IgD-negative memory B cell (primary cell): ENCODE measurements at regions not wholly inside any gene's neighbourhood (a gene's known extent, or its start where the extent isn't known, plus 50 kb on each side); places are given as distances from the start of the nearest gene placed in this dataset.
A peak's percentile ranks its signal among the peaks of the same experiment; 100 is the strongest.

Source experiments
- H3K27ac Mint-ChIP-seq, 3 donors: one replicate each; pipeline ENCODE4 v1.8.0; 2020 to 2022; ENCODE audit warnings: mild to moderate bottlenecking in 3 of 3, mixed read lengths in 3 of 3, moderate library complexity in 1 of 3
- H3K27me3 Mint-ChIP-seq: one replicate; pipeline ENCODE4 v1.8.0; 2021; ENCODE audit warnings: mixed read lengths
- H3K36me3 Mint-ChIP-seq: one replicate; pipeline ENCODE4 v1.8.0; 2020; ENCODE audit warnings: mild to moderate bottlenecking, mixed read lengths
- H3K4me1 Mint-ChIP-seq, 3 donors: one replicate each; pipeline ENCODE4 v1.8.0; 2020 to 2022; ENCODE audit warnings: mixed read lengths in 3 of 3, mild to moderate bottlenecking in 1 of 3
- H3K4me3 Mint-ChIP-seq, 4 donors: one replicate each; pipeline ENCODE4 v1.8.0; 2020 to 2022; ENCODE audit warnings: mild to moderate bottlenecking in 4 of 4, mixed read lengths in 4 of 4, moderate library complexity in 3 of 4
- H3K9me3 Mint-ChIP-seq, 3 donors: one replicate each; pipeline ENCODE4 v1.8.0; 2020 to 2021; ENCODE audit warnings: mixed read lengths in 3 of 3, mild to moderate bottlenecking in 1 of 3

DNA sequence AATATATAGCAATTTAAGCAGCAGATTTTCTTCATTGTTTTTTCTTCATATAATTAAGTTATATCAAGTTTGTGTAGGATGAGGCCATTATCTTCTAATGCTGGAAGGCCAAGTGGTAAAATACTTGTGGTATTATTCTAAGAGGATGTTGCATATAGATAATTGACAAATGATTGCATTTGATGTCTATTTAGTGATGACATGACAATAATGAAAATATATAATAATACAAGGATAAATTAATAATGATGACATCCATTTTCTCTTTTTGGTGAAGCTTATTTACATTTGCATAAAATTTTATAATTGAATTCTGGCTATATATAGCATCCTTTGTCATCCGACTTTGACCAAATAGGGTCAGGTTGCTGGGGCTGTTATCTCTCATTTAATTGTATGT is 195.4 kb upstream of the KCNJ16 start:
- H3K4me3 Mint-ChIP-seq: no peak overlapping the region
- peaks cover under 1 to 8% (median 3%) of the 10 kb centered on the region in 3 donors for H3K9me3 Mint-ChIP-seq
- no peaks in the 10 kb centered on the region for H3K4me1 Mint-ChIP-seq
- H3K27me3 Mint-ChIP-seq: no peaks in the 10 kb centered on the region
- H3K36me3 Mint-ChIP-seq: no peaks in the 10 kb centered on the region
- no peak overlapping the region for H3K27ac Mint-ChIP-seq

DNA sequence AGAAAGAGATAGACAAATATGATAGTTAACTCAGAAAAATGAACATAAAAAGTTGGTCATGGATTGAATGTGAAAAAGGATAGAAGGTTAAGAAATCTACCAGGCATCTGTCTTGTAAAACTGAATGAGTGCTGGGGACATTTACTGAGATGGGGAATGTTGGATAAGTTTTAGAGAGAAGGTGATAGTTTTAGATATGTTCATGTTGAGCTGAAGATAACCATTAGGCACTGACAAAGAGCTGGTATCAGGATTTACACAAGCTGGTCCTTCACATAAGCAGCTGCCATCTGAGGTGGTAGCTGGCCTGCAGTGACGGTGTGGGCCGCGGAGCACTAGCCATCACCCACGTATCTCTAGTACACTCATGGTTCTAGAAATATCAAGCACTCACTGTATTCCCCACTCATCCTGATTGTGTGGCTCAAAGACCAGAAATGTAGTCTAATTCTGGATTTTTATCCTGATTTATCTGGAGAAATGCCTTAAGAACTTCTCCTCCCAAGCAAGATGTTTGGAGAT is 194.4 kb upstream of the KCNJ16 start:
- H3K4me3 Mint-ChIP-seq: no peak overlapping the region
- H3K9me3 Mint-ChIP-seq: peaks cover 0 to 5% (median 3%) of the 10 kb centered on the region in 3 donors
- no peaks in the 10 kb centered on the region for H3K36me3 Mint-ChIP-seq
- no peaks in the 10 kb centered on the region for H3K4me1 Mint-ChIP-seq
- H3K27ac Mint-ChIP-seq: no peak overlapping the region
- H3K27me3 Mint-ChIP-seq: no peaks in the 10 kb centered on the region

DNA sequence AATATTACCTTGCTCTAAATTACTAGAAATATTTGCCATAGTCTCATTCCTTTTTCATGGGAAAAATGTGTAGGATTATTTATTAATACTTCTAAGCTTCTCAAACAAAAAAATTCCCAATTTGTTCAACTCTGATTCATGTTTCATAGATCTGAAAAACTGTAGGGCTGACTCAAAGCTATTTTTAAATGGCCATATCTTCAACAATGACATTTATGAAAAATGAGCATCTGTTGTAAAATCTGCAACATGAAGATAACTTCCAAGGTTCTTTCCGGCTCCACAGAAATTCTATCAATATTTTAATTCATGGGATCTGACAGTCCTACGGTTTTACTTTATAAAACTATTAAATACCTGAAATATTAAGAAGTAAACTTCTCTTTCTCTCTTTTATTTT is 192.7 kb upstream of the KCNJ16 start:
- Mint-ChIP-seq H3K27ac (no peak overlapping the region), H3K36me3 (no peaks in the 10 kb centered on the region), H3K27me3 (no peaks in the 10 kb centered on the region), H3K4me1 (no peaks in the 10 kb centered on the region), H3K4me3 (no peak overlapping the region), H3K9me3 (peaks cover 0 to 9% (median under 1%) of the 10 kb centered on the region in 3 donors)

DNA sequence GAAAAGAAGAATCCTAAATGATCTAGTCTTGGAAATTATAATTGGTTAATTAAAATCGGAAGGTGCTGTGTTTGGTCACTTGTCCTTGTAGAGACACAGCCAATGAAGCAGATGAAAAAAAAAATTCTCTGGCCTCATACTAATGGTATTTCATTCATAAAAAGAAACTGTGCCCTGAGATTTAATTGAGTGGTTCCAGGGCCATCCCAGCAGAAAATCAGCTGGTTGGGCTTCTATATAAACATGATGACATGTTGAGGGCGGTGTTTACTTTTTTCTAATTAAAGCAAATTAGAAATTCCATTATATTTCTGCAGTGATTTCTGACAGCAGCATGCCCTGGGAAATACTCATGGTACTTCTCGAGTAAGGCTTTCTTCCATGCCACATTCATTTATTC is 191.9 kb upstream of the KCNJ16 start:
- H3K4me1 Mint-ChIP-seq: no peaks in the 10 kb centered on the region
- no peak overlapping the region for H3K4me3 Mint-ChIP-seq
- H3K27me3 Mint-ChIP-seq: no peaks in the 10 kb centered on the region
- H3K27ac Mint-ChIP-seq: no peak overlapping the region
- peaks cover 0 to 7% (median 0%) of the 10 kb centered on the region in 3 donors for H3K9me3 Mint-ChIP-seq
- H3K36me3 Mint-ChIP-seq: no peaks in the 10 kb centered on the region

DNA sequence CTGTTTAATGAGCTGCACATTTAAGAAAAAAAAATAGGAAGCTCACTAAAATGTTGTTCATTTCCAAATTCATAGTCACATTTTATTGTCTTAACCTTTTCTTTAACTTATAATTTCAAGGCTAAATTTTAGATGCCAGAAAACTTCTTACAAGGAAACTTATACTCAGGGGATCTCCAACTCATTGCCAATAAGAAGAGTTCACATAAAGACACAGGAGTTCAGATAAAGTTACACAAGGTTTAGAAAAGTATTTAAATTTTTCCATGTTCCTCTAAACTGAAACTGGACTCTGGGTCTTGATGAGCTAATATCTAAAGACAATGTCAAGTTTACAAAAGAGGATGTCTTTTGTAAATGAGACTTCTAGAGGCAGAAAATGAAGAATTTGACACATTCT is 190.7 kb upstream of the KCNJ16 start:
- Mint-ChIP-seq H3K9me3 (peaks cover 0 to 4% (median 0%) of the 10 kb centered on the region in 3 donors), H3K4me3 (no peak overlapping the region), H3K4me1 (no peaks in the 10 kb centered on the region), H3K36me3 (no peaks in the 10 kb centered on the region), H3K27me3 (no peaks in the 10 kb centered on the region), H3K27ac (no peak overlapping the region)

DNA sequence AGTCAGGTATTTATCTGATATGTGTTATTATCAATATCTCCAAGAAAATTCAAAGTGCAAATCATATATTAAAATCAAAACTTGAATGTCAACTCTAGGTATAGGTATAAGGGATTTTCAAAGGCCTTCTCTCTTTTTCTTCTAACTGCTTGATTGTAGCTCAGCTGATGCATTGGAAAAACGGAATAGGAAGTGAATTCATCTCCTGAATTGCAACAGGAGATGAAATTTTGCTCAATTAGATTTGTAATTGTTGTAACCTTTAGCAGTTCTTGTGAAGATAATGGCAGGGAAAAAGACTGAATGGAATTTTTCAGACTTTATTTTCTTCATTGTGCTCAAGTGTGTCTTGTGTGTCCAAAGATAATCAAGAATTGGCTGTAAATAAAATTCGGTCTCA is 190.2 kb upstream of the KCNJ16 start:
- H3K9me3 Mint-ChIP-seq: peaks cover 0 to 4% (median 0%) of the 10 kb centered on the region in 3 donors
- H3K27me3 Mint-ChIP-seq: no peaks in the 10 kb centered on the region

DNA sequence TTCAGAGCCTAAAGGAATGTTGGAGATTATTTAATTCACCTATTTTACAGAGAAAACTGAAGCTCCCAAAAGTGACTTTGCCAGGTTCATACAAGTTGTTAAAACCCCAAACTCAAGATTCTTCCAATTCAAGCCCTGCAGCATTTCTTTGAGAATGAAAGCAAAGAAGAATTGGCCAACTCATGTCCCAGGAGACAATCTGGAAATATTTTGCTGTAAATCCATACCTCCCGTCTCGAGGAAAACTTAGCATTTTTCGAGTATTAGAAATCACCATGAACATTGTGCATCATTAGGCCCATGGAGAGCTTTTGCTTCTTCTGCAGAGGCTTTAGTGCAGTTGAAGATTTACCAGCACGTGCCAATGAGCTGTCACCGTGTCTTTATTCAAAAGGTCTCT is 176.4 kb upstream of the KCNJ16 start:
- H3K27me3 Mint-ChIP-seq: no peaks in the 10 kb centered on the region
- H3K4me1 Mint-ChIP-seq: no peaks in the 10 kb centered on the region
- peaks cover 0 to 2% (median 2%) of the 10 kb centered on the region in 3 donors for H3K9me3 Mint-ChIP-seq
- no peak overlapping the region for H3K27ac Mint-ChIP-seq
- no peak overlapping the region for H3K4me3 Mint-ChIP-seq
- H3K36me3 Mint-ChIP-seq: no peaks in the 10 kb centered on the region

More for the DNA sequence above, 190.2 kb upstream of the KCNJ16 start:
- no peaks in the 10 kb centered on the region for H3K36me3 Mint-ChIP-seq
- no peak overlapping the region for H3K4me3 Mint-ChIP-seq
- H3K4me1 Mint-ChIP-seq: no peaks in the 10 kb centered on the region
- H3K27ac Mint-ChIP-seq: no peak overlapping the region

DNA sequence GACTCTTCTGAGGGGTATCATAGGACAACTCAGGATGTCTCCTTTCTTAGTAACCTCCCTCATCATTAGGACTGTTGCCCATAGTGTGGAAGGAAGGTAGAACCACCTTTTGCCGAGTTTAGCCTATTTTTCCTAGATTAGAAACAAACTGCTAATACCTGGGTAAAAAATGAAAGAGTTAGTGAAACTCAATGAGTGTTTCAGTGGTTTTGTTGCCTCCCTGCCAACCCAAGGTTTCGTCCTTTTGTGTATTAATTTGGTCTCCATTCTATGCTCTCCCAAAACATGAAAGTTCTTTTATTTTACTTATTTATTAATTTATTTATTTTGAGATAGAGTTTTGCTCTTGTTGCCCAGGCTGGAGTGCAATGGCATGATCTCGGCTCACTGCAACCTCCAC is 174.9 kb upstream of the KCNJ16 start:
- Mint-ChIP-seq H3K4me1 (no peaks in the 10 kb centered on the region), H3K9me3 (peaks cover 0 to 2% (median 2%) of the 10 kb centered on the region in 3 donors), H3K4me3 (no peak overlapping the region), H3K36me3 (no peaks in the 10 kb centered on the region), H3K27ac (no peak overlapping the region), H3K27me3 (no peaks in the 10 kb centered on the region)

DNA sequence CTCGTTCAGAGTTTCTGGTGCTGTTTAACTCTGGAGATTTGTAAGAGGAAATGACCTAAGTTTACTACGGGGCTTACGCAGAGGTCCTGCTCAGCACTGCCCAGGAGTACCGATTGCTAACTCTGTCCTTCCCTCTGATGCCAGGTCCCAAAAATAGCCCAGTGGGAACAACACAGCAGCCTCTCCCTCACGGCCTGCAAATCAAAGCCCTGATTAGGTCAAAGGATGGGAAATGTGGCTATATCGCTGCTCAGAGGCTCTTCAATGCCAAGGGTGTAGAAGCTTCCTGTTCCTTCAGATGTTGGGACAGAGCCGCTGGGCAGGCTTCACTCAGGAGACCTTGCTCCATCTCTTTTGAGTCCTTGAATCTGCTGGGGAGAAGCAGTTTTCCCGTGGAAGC is 174.2 kb upstream of the KCNJ16 start:
- Mint-ChIP-seq H3K4me3 (peak overlapping the region in 1 of 4 donors; percentile 17), H3K27ac (no peak overlapping the region), H3K36me3 (no peaks in the 10 kb centered on the region), H3K4me1 (no peaks in the 10 kb centered on the region), H3K27me3 (no peaks in the 10 kb centered on the region), H3K9me3 (peaks cover 0 to 2% (median 2%) of the 10 kb centered on the region in 3 donors)

DNA sequence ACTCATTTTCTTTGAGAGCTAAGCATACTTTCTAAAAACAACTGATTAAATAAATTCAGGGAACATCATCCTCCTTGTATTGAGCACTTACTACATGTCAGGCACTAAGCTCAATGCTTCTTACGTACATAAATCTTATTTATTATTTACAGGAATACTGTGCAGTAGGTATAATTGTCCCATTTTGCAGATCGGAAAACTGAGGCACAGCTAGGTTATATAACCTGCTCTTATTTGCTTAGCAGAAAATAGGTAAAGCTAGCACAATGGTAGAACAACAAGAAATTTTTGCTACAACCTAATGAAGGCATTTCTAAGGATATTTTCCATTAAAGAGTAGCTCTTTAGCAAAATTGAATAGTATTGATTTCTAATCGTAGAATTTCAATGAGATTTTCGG is 168.7 kb upstream of the KCNJ16 start:
- H3K9me3 Mint-ChIP-seq: peaks cover 0 to 1% (median 0%) of the 10 kb centered on the region in 3 donors
- H3K36me3 Mint-ChIP-seq: no peaks in the 10 kb centered on the region
- H3K27ac Mint-ChIP-seq: no peak overlapping the region
- no peaks in the 10 kb centered on the region for H3K27me3 Mint-ChIP-seq
- no peaks in the 10 kb centered on the region for H3K4me1 Mint-ChIP-seq
- no peak overlapping the region for H3K4me3 Mint-ChIP-seq

DNA sequence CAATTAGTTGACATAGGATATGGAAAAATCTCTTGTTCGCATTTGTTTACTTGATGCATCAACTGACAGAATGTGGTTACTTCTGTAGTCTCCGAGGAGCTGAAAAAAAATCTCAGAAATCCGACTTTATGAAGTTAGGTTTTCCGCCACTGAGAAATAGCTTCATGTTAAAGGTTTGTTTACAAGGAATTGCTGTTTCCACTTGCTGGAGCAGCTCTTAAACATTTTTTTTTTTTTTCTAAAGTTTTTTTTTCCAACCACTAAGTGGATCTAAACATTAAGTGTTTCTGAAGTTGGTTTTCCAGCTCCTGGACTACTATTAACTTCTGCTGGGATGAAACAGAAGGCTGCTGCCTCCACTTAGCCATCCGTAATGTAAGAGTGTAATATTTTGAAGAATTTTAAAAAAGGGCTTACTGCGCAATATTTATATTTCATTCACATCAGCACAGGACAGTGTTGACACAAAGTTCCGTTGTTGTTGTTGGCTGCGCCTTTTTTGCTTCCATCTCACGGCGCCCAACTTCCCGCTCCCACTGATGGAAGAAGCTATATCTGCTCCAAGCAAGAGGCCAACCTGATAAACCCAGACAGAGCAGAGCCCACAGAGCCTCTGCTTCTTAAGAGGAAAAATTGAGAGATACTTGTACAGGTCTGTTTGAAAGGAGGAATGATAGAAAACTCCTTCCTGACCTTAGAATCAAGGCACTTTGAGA is 167.7 kb upstream of the KCNJ16 start:
- H3K27me3 Mint-ChIP-seq: no peaks in the 10 kb centered on the region
- no peaks in the 10 kb centered on the region for H3K4me1 Mint-ChIP-seq
- H3K27ac Mint-ChIP-seq: no peak overlapping the region
- no peak overlapping the region for H3K4me3 Mint-ChIP-seq
- H3K9me3 Mint-ChIP-seq: no peaks in the 10 kb centered on the region
- no peaks in the 10 kb centered on the region for H3K36me3 Mint-ChIP-seq

DNA sequence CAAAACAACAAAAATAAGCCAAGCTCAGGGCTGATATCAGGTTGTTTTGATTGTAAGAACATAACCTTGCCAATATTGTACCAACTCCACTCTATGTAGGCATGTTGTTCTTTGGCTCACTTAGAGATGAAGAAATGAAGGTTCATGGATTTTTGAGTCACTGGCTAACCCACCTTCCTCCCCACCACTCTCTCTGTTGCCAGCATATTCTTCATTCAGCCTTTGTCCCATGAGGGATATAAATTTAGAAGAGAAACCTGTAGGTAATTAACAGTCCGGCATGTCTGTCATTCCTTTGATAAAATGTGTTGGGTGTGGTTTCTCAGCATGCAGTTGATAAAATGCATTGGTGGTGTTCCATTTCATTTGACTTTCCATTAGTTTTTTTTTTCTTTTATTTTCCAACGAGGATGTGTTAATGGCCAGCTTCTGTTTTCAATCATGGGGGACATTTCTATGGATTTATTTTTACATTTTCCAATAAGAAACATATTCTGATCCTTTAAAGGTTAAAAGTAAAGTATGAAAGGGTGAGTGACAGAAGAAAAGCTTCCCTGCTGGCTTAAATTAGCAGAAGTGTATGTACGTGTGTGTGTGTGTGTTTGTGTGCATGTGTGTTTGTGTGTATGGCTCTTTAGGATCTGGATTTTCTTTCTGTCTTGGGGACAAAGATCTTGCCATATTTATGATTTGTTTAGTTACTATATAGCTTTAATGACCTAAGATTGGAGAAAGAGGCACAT is 166.2 kb upstream of the KCNJ16 start:
- no peaks in the 10 kb centered on the region for H3K9me3 Mint-ChIP-seq
- no peaks in the 10 kb centered on the region for H3K4me1 Mint-ChIP-seq
- H3K4me3 Mint-ChIP-seq: no peak overlapping the region
- no peak overlapping the region for H3K27ac Mint-ChIP-seq
- no peaks in the 10 kb centered on the region for H3K36me3 Mint-ChIP-seq
- H3K27me3 Mint-ChIP-seq: no peaks in the 10 kb centered on the region

DNA sequence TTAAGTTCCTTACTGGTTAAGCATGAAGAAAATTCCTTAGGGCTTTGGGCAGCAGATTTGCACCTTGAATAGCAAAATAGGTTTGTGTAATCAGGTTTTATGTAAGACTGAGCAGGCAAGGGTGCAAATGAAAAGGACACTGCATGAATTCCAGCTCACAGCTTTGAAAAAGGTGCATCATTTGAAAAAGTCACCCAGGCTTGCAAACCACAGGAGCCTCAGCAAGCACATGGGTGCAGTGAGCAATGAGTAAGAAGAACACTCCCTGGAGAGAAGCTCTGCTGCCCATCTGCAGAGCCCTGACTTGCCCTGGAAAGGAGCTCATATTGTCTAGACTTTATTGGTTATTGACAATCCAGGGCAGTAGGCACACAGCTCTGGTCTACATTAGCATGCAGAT is 165.6 kb upstream of the KCNJ16 start:
- Mint-ChIP-seq H3K9me3 (no peaks in the 10 kb centered on the region), H3K4me3 (no peak overlapping the region), H3K4me1 (no peaks in the 10 kb centered on the region), H3K27ac (no peak overlapping the region), H3K36me3 (no peaks in the 10 kb centered on the region), H3K27me3 (no peaks in the 10 kb centered on the region)

DNA sequence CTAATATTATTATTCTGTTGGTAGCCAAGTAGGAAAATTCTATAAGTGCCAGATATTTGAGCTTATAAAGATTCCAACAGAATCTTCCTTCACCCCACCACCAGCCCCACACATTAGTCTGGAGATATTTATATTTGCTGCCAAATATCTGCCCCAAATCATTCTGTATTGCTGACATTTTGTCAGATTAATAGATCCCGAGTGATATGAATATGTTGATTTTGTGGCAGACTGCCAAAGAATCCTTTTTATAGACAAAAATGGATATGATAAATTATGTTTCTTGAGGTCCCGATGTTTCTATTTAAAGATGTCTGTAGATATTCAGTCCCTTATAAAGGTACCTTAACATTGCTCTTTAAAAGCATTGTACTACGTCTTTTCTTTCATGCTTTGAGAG is 162.2 kb upstream of the KCNJ16 start:
- Mint-ChIP-seq H3K9me3 (no peaks in the 10 kb centered on the region), H3K4me1 (no peaks in the 10 kb centered on the region), H3K27me3 (no peaks in the 10 kb centered on the region), H3K4me3 (no peak overlapping the region), H3K27ac (no peak overlapping the region), H3K36me3 (no peaks in the 10 kb centered on the region)

DNA sequence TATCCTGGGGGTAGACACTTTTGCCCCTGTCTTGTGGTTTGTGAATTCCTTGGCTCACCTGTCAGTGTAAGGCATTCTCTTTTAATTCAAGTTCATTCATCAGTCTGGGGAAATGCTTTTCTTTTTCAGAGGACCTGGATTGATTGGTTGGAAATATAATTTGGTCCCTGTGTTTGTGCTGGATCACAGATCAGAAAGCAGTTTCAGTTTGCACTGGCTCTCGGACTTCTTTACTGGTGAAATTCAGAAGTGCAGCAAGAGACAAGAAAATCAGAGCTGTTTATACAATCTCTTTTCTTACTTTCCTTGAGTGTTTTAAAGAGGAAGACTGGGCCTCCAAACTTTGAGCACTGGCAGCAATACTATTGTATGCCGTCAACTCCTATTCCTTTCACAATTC is 161.8 kb upstream of the KCNJ16 start:
- H3K36me3 Mint-ChIP-seq: no peaks in the 10 kb centered on the region

DNA sequence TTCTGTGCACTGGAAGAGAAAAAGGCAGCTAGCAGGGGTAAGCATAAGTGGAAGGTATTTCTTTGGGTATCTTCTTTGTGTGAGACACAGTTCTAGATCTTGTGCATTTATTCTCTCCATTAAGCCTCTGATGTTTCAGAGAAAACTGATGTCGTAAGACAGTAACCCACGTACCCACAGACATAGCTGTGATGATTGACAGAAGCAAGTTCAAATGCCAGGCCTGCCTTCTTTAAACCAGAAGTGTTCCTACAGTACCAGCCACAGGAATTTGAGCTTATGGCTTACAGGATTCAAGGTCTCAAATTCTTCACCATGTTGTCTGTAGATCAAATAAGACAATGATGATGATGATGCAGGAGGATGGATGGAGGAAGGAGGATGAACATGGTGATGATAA is 161.4 kb upstream of the KCNJ16 start:
- Mint-ChIP-seq H3K4me1 (no peaks in the 10 kb centered on the region), H3K27ac (no peak overlapping the region), H3K36me3 (no peaks in the 10 kb centered on the region), H3K4me3 (no peak overlapping the region), H3K27me3 (no peaks in the 10 kb centered on the region), H3K9me3 (peaks cover 0 to under 1% (median 0%) of the 10 kb centered on the region in 3 donors)

More for the DNA sequence above, 161.8 kb upstream of the KCNJ16 start:
- Mint-ChIP-seq H3K9me3 (no peaks in the 10 kb centered on the region), H3K27me3 (no peaks in the 10 kb centered on the region), H3K27ac (no peak overlapping the region), H3K4me3 (no peak overlapping the region), H3K4me1 (no peaks in the 10 kb centered on the region)
